ENCODE measurements at regions not wholly inside any gene's neighbourhood (a gene's known extent, or its start where the extent isn't known, plus 50 kb on each side); places are given as distances from the start of the nearest gene placed in this dataset.

DNA sequence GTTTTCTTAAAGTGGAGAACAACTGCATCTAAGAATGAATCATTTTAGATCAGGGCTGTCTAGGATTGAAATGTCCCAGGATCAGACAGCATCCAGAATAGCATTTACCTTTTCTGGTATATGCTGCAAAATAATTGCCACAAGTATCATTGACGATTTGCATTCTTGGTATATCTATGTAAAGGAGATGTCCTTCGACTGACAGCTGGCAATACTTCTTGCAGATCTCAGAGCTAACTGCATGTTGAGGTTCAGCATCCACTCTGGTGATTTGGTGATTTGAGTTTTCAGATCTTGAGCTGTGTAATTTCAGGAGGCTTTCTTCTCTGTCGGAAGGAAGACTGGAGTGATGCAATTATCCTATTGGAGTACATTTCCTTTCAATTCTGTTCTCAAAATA, 78.1 kb upstream of the CPHXL start:
- no peak for TF ChIP-seq CTCF (IDR thresholded peaks at IDR 0.05)
- TF ChIP-seq POLR2A (IDR thresholded peaks at IDR 0.05), result no peak
